DMS 273 treated with DMSO at 0.1 percent for 48 hours (cell line): ENCODE measurements at regions not wholly inside any gene's neighbourhood (a gene's known extent, or its start where the extent isn't known, plus 50 kb on each side); places are given as distances from the start of the nearest gene placed in this dataset.
"Not testable (repeated sequence)": the region's sequence is repeated elsewhere in the genome, so short reads cannot be mapped to it uniquely, and the experiment has no call there.

ENCODE experiments used
- DNase-seq: peaks from one replicate; lab custom pipeline; 2025; lab: John Stamatoyannopoulos, UW

DNA sequence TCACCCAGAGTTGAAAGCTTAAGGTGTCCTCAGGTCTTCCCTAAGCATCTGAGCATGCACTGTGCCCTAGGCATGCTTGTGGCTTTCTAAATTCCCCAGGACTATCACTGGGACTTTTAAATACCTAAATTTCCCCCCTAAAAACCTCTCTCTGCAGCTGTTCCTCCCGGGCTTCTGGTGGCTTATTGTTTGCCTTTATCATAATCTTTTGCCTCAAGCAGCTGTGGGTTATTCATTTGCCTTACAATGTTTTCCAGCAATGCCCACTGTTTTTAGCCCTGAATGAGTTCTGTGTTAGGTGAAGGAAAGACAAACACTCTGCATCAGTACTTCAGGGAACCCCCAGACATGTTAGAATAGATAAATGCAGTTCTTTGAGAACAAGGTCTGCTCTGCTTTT, 455.0 kb downstream of the ZIC3 start:
- DNase-seq, result no peak

DNA sequence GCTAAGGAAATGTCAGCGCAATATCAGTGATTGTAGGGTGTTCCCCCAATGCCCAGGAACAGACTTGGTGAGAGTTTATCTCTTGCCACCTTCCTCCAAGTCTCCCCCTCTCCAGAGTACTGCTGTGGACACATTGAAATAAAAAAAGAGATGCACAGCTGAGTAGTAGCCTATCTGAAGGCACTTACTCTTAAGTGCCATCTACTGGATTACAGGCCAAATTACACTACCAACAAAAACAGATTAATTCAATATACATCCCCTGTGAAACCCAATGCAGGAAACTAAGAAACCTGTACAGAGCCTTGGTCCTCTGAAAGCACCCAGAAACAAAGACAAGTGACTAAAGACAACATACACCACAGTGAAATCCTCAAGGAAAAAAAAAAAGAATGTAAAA, 460.3 kb downstream of the ZIC3 start:
- DNase-seq, result peak; percentile 1

DNA sequence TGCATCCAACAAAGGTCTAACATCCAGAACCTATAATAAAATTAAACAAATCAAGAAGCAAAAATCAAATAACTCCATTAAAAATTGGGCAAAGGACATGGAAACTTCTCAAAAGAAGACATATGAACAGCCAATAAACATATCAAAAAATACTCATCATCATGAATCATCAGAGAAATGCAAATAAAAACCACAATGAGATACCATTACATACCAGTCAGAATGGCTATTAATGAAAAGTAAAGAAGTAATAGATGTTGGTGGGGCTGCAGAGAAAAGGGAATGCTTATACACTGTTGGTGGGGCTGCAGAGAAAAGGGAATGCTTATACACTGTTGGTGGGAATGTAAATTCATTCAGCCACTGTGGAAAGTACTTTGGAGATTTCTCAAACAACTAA, 465.8 kb downstream of the ZIC3 start:
- no peak for DNase-seq

DNA sequence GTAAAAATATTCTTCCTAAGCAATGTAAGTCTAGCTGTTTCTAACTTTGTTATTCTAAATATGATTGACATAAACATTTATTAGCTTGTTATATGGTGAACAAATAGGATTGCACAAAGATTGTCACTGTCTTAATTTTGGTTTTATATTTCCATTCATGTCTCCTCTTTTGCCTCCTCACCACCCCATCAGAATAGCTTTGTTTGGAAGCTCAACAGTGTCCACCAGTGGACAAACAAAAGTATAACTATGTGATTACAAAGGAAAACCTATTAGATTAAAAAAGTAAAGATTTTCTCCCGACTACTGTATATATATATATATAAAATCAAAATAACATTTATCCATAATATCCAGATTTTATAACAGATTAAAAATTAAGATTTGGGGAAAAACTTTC, 468.2 kb downstream of the ZIC3 start:
- no peak for DNase-seq

DNA sequence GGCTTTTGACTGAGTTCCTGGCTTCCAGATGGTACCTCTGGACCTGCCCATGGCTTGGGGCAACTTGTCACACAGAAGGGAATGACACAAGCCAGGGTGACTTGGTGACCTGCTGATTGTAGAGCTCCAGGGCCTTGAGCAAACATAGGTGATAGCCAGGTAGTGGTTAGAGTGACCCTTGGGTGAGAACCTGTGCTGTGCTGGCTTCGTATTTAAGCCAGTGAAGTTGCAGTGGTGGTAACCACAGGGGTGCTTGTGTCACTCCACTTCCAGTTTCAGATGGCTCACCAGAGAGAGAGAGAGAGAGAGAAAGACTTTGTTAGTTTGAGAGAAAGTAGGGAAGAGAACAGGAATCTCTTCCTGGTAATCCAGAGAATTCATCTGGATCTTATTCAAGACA, 471.6 kb downstream of the ZIC3 start:
- no peak for DNase-seq

DNA sequence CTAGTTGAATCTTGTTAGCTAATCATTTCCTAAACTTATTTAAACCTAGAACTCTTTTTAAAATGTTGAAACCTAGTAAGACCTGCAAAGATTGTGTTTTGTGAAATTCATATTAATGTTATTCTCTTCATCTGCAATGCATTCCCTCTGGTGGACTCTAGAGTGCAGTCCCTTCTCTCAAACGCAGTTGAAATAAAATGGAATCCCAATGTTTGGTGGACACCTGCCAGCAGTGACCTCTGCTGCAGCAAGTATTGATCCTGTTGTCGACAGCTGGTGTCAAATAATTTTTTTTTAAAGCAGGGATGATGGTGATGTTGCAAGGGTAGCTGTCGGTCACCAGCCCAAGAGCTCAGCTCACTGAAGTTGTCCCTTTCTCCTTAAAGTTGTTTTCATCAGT, 492.0 kb downstream of the ZIC3 start:
- no peak for DNase-seq

DNA sequence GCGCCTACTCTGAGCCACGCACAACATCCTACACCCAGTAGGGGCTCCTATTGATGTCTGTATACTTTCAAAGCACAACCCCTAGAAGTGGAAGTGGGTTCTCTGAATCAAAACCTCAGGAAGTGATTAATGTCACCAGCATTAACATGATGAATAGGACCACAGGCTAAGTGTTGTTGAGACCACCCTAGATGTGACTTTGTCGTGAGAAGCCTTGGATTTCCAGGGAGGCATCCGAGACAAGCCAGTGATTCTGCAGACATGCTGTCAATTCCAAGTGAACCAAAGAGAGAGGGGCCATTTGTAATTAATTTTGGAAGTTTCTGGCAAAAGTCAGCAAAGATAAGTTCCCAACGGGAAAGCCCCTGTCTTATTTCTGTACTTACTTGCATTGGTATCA, 493.0 kb downstream of the ZIC3 start:
- DNase-seq, result no peak

DNA sequence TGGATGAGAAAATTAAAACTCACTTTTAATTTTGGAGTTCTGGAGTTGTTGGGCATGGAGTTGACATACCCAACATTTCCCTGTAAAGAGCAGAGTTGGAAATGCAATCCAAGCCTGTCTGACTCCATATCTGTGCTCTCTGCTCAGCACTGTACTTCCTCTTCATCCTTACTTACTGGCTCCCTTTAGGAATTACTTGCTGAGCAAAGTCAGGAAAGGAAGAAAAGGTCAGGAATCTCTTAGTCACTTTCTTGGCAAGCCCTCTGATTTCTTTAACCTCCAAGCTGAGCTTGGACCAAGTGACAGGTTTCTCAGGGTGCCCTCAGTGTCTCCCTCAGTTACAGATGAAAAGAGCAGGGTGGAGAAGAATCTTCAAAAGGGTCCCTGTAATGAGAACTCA, 501.5 kb downstream of the ZIC3 start:
- no peak for DNase-seq

DNA sequence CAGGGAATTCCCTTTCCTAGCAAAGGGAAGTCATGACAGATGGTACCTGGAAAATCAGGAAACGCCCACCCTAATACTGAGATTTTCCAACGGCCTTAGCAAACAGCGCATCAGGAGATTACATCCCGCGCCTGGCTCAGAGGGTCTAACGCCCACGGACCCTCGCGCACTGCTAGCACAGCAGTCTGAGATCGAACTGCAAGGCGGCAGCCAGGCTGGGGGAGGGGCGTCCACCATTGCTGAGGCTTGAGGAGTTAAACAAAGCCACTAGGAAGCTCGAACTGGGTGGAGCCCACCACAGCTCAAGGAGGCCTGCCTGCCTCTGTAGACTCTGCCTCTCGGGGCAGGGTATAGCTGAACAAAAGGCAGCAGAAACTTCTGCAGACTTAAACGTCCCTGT, 507.7 kb downstream of the ZIC3 start:
- no peak for DNase-seq

DNA sequence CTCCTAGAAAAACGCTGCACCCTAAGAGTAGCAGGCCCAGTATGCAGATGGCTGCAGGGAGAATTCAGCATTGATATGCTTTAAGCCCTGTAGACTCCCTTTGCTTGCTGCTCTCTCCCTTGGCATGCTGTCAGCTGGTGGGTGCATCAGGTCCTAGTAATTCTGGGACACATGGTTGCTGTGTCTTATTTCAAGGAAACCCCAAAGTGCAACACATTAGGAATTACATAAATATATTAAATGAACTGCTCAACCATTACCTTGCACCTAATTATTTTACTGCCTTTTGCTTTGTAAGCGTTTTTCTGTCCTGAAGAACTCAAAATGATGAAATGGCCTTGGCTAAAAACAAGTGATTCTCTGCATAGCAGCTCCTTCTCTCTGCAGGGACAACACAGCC, 516.3 kb downstream of the ZIC3 start:
- no peak for DNase-seq

DNA sequence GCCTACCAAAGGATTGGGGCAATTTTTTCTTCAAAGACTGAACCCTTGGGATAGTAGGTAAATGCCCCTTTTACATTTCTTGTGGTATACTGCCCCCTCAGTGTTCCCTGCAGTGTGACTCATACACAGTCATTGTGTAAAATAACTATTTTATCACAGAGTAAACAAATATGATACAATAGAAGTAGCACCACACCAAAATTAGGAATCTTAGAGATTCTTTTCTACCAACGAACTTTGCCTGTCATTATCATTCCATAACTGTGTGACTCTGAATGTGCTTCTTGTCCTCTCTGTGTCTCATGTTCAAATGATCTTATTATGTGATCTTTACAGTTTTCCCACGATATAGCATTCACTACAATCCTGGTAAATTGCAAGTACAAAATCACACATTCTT, 517.0 kb downstream of the ZIC3 start:
- DNase-seq, result no peak

DNA sequence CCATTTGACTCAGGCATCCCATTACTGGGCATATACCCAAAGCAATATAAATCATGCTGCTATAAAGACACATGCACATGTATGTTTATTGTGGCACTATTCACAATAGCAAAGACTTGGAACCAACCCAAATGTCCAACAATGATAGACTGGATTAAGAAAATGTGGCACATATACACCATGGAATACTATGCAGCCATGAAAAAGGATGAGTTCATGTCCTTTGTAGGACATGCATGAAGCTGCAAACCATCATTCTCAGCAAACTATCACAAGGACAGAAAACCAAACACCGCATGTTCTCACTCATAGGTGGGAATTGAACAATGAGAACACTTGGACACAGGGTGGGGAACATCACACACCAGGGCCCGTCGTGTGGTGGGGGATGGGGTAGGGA, 545.0 kb downstream of the ZIC3 start:
- DNase-seq, result not testable (repeated sequence)

DNA sequence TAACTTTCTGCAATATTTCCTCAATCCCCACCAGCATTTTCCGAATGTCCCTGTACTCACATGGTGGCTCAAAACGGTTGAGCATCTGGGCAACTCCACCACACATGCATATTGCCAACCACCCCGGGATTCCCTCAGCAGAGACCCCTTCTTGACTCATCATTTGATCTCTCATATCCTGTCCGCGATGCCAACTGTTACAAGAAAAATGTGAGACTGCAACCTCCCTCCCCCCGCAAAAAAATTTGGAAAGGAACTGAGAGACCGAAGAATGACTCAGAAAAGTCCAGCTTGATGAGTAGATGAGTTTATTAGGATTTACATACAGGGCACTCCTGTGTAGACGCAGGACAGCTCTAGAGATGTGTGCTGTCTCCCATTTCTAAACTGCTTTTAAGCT, 561.4 kb downstream of the ZIC3 start:
- DNase-seq, result no peak

DNA sequence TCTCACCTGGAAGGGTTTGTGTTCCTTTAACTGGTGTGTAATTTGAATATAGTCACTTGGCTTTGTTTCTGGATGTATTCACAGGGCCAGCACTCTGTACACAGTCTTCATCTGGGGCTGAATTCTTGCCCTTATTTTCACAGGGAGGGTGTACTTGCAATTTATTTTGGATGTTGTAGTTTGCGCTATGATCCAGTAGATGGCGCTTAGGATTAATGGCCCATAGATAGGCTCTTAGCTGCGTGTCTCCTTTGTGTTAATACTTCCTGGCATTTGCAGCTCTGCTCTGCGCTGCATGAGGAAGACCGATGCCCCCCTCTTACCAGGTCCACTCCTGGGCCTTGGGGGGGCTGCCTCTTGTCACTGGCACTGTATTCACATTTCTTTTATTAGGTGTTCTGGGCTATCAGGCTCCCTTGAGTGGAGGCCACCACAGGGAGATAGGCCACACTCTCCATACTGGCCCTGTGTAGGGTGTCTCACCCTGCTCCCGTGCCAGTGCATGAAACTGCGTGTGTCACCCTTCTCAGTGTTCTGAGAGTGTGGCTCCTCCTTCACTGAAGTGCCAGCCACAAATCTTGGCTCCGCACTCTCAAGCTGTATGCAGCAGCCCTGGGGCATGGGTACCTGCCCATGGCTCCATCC, 562.2 kb downstream of the ZIC3 start:
- peak; percentile 14 for DNase-seq

DNA sequence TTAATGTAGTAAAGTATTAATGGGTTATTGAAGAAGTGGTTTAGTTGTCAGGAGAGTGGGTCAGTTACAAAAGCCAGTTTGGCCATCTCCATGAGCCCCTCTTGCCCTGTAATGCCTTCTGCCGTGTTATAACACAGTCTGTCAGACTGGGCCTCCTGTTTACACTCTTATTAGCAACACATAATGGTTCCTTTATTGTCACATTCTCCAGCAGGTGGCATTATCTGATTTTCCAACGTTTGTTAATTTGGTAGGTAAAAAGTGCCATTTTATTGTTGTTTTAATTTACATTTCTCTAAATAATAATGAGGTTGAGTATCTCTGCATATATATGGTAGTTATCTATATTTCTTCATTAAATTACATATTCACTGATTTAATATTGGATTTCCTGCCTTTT, 560.8 kb downstream of the FGF13 start:
- no peak for DNase-seq

DNA sequence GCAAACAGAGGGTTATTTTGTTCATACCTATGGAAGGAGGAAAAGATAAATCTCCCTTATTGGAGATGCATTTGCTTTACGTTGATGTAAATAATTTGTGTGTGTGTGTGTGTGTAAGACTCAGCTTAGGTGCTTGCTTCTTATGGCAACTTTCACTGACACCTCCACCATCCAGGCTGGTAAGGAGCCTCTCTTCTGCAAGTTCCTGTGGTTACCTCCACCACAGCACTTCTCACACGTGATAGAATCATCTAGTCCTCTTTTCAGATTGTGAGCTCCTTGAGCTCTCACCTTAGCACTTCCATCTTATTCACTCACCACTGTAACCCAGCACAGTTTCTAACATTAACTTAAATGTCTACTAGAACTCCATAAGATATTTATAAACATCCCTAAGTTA, 553.7 kb downstream of the FGF13 start:
- no peak for DNase-seq

DNA sequence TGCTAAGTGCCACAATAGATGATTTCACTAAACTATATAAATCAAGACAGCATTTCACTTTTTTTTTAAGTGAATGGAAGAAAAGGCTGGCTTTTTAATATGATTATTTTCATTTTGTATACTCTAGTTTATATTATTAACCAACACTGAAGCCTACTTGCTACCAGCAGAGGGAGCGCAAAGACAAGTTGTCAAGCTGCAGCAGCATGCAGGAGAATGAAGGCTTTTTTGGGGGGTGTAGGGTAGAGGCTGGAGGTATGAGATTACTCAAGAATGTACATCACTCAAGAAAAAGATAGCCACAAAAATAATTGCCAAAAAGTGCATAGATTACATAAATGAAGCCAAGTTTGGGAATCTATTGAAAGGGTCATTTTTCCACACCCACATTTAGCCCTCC, 519.5 kb downstream of the FGF13 start:
- no peak for DNase-seq

DNA sequence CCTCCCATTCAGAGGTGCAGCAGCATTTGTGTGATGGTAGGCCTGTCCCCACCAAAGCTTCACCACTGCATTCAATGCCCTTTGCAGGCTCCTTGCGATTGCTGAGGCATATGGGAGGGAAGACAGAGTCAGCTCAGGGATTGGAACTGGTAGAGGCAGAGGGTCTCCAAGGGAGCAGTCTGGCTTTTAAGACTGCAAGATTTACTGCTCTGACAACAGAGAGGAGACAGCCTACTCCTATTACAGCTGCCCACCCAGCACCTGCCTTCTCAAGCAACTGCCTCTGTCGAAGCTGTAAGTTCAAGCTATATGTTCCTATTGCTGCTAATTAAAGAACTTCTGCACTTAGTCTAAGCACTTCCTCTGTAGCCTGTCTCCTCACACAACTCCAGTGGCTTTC, 481.8 kb downstream of the FGF13 start:
- no peak for DNase-seq

DNA sequence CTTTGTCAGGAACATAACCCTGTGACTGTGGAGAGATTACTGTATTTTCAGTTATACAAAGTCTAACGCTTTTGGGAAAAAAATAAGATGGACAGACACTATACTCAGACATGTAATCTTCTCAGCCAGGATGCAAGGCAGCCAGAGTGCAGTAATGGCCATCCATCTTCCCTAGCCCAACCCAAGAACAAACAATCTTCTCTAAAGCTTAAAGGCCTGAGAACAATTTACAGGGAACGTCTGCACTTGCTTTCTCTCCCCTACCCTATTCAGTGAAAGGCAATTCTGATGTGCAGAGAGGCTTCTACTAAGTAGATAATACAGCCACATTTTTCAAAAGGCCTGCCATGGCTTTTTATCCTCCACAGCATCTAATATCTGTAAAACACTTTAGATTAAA, 471.3 kb downstream of the FGF13 start:
- DNase-seq, result no peak

DNA sequence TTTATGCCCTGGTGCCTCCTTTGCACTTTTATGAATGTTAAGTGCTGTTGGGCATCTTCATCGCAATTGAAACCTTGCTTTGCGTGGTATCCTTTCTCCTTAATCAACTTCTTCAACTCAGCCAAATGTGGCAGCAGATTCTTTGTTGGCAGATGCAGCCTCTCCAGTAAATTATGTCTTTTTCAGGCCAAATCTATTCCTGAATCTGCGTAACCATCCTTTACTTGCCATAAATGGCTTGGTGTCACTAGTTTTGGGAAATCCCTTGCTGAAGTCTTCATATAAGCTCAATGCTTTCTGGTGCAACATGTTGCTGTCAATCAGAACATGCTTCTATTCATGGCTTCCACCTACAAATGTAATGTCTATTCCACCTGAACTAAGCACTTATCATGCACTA, 457.5 kb downstream of the FGF13 start:
- no peak for DNase-seq

DNA sequence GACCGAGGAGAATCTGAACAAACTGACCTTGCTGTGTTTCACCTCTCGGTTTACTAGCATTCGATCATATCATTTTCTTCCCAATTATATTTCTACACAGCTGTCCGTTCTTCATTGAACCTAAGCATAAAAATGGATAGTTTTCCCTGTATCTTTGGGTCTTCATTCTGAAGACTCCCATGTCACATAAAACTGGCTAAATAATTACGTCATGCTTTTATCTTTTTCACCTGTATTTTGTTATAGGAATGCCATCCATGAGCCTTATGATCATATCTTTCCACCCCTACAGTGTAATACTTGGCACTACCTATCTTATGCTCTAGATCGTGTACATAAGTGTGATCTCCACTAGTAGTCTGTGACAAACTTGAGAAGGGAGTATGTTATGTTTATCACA, 456.1 kb downstream of the FGF13 start:
- no peak for DNase-seq

DNA sequence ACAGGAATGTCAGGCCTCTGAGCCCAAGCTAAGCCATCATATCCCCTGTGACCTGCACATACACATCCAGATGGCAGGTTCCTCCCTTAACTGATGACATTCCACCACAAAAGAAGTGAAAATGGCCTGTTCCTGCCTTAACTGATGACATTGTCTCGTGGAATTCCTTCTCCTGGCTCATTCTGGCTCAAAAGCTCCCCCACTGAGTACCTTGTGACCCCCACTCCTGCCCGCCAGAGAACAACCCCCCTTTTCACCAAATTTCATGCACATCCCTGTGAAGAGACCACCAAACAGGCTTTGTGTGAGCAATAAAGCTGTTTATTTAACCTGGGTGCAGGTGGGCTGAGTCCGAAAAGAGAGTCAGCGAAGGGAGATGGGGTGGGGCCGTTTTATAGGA, 447.4 kb downstream of the FGF13 start:
- not testable (repeated sequence) for DNase-seq

DNA sequence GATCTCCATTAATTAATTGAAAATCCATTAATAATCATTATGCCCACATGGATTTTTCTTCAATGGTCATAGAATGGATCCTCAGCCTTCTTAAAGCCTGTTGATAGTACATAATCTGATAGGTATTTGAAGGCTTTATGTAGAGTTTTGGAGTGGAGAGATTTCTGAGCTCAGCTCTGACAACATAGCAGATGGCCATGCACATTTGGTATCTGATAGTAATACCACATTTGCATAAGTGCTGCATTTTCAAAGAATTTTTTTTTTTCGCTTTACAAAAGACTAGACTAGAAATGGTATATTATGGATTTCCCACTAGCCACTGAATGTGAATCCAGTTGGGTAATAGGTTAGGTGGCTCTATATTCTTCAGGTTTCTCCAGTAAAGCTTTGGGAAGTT, 440.6 kb downstream of the FGF13 start:
- DNase-seq, result no peak

DNA sequence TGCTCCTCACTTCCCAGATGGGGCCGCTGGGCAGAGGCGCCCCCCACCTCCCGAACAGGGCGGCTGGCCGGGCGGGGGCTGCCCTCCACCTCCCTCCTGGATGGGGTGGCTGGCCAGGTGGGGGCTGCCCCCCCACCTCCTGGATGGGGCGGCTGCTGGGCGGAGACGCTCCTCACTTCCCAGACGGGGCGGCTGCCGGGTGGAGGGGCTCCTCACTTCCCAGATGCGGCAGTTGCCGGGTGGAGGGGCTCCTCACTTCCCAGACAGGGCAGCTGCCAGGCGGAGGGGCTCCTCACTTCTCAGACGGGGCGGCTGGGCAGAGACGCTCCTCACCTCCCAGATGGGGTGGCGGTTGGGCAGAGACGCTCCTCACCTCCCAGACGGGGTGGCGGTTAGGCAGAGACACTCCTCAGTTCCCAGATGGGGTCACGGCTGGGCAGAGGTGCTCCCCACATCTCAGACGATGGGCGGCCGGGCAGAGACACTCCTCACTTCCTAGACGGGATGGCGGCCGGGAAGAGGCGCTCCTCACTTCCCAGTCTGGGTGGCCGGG, 428.8 kb downstream of the FGF13 start:
- not testable (repeated sequence) for DNase-seq
